ENCODE measurements at regions not wholly inside any gene's neighbourhood (a gene's known extent, or its start where the extent isn't known, plus 50 kb on each side); places are given as distances from the start of the nearest gene placed in this dataset.
A peak's percentile ranks its signal among the peaks of the same experiment; 100 is the strongest.
"Not testable (repeated sequence)": the region's sequence is repeated elsewhere in the genome, so short reads cannot be mapped to it uniquely, and the experiment has no call there.

DNA sequence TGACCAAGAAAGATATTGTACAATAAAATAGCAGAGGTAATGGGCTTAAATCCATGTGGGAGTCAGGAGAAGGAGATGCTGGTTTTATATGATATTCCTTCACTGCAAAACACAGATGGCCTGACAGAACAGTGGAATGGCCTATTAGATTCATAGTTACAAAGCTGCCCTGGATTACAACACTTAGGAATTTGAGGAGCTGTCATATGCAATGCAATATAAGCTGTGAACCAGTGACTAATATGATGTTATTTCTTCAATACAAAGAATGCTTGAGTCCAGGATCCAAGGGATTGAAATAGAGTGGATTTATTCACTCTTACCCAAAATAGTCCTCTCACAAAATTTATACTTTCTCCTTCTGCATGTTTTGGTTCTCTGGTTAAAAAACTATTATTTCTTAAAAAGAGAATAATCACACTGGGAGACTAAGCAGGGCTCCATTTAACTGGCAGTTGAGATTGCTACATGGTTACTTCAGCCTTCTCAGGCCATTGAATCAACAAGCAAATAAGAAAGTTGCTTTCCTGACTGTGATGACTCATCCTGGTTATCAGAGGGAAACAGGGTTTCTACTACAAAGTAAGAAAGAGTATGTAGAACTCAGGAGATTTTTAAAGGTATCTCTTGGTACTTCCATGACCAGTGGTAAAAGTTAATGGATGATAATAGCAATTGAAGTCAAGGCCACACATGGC, 79.8 kb upstream of the ZPLD1 start:
- no peak overlapping the region for H3K4me3 ChIP-seq (ENCODE audit: low read depth, low read length)
- DNase-seq (ENCODE audit: low read depth) = peak; percentile 75
- TF ChIP-seq, protein P1, sequence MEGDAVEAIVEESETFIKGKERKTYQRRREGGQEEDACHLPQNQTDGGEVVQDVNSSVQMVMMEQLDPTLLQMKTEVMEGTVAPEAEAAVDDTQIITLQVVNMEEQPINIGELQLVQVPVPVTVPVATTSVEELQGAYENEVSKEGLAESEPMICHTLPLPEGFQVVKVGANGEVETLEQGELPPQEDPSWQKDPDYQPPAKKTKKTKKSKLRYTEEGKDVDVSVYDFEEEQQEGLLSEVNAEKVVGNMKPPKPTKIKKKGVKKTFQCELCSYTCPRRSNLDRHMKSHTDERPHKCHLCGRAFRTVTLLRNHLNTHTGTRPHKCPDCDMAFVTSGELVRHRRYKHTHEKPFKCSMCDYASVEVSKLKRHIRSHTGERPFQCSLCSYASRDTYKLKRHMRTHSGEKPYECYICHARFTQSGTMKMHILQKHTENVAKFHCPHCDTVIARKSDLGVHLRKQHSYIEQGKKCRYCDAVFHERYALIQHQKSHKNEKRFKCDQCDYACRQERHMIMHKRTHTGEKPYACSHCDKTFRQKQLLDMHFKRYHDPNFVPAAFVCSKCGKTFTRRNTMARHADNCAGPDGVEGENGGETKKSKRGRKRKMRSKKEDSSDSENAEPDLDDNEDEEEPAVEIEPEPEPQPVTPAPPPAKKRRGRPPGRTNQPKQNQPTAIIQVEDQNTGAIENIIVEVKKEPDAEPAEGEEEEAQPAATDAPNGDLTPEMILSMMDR (conservative IDR thresholded peaks at IDR 0.05; ENCODE audit: low read depth, low read length) = no peak

DNA sequence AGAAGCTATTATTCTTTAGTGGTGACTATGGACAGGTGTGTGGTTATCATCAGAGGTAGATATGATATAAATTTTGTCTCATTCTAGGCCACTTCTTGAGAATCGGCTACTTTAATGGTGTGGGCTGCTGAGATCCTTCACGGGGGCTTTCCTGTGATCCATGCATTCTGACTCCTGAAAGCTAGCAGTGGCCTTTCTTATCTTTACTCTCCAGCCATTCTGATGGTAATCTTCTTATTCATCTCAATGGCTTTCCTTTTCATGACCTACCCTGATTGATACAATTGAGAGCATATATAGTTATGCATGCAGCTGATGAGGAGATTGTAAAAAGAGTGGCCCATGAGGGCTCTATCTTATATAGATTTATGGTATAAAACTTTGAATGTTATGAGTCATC, 78.3 kb upstream of the ZPLD1 start:
- no peak overlapping the region for H3K4me3 ChIP-seq (ENCODE audit: low read depth, low read length)
- DNase-seq (ENCODE audit: low read depth) = no peak
- TF ChIP-seq, protein P1 (conservative IDR thresholded peaks at IDR 0.05; ENCODE audit: low read depth, low read length) = no peak

DNA sequence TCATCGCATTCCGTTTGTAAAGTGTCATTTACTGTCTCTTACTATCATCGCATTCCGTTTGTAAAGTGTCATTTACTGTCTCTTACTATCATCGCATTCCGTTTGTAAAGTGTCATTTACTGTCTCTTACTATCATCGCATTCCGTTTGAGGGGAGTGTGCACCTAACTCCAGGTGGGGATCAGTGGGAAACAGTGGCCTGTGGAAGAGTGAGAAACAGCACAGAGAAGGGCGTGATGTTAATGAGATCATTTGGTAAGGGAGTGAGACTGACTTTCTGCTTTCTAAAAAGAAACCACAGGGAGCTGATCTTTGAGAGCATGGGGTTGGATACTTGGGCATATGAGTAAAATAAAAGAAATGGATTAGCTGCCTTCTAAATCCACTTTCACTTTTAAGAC, 77.5 kb upstream of the ZPLD1 start:
- not testable (repeated sequence) for H3K4me3 ChIP-seq (ENCODE audit: low read depth, low read length); DNase-seq (ENCODE audit: low read depth)

DNA sequence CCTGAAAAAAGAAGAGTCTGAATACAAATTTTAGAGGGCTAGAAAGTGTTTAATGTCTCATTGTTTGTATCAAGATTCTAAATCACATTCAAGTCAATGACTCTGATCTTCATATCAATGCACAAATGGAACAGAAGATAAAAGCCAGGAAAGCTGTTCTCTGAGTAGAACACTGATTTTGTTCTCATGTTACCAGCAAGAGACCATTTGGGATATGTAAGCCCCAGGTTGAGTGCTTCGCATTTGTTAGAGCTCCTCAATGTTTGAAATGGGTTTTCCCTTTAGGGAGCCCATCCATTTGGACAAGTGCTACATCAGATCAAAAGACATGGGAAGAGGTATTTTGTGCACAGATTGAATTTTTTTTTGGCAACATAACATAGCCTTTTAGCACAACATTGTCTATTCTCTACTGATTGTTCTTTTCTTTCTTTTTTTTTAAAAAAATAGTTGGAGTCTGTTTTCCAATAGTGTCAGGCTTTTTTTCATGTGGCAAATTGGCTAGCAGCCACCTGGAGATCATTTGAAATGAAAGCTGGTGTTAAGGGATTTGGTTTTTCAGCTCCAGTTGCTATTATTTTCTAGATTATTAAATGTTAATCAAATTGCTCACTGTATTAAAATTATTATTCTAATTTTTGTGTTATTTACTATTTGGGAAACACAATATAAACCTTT, 74.5 kb upstream of the ZPLD1 start:
- TF ChIP-seq, protein P1 (conservative IDR thresholded peaks at IDR 0.05; ENCODE audit: low read depth, low read length) = no peak
- no peak overlapping the region for H3K4me3 ChIP-seq (ENCODE audit: low read depth, low read length)
- no peak for DNase-seq (ENCODE audit: low read depth)

DNA sequence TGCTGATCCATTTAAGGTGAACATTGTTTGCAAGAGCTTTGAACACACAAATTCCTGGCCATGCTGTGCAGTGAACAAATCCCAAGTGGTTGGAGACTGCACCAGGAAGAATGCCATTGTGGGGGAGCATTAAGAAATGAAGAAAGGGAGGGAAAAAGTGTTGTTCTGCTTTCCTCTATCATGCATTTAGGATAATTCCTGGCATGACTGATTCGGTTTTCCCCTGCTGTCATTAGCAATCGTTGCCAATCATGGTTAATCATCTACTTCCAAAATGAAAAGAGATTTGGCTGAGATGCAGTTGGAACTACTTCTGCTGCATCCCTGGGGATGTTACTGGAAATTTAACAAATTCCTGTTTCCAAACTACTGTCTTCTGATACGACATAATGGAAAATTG, 73.7 kb upstream of the ZPLD1 start:
- TF ChIP-seq, protein P1 (conservative IDR thresholded peaks at IDR 0.05; ENCODE audit: low read depth, low read length) = no peak
- no peak overlapping the region for H3K4me3 ChIP-seq (ENCODE audit: low read depth, low read length)
- DNase-seq (ENCODE audit: low read depth) = no peak

DNA sequence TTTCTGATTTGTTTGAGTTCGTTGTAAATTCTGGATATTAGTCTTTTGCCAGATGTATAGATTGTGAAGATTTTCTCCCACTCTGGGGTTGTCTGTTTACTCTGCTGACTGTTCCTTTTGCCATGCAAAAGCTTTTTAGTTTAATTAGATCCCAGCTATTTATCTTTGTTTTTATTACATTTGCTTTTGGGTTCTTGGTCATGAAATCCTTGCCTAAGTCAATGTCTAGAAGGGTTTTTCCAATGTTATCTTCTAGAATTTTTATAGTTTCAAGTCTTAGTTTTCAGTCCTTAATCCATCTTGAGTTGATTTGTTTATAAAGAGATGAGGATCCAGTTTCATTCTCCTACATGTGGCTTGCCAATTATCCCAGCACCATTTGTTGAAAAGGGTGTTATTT, 68.7 kb upstream of the ZPLD1 start:
- not testable (repeated sequence) for DNase-seq (ENCODE audit: low read depth); H3K4me3 ChIP-seq (ENCODE audit: low read depth, low read length)

DNA sequence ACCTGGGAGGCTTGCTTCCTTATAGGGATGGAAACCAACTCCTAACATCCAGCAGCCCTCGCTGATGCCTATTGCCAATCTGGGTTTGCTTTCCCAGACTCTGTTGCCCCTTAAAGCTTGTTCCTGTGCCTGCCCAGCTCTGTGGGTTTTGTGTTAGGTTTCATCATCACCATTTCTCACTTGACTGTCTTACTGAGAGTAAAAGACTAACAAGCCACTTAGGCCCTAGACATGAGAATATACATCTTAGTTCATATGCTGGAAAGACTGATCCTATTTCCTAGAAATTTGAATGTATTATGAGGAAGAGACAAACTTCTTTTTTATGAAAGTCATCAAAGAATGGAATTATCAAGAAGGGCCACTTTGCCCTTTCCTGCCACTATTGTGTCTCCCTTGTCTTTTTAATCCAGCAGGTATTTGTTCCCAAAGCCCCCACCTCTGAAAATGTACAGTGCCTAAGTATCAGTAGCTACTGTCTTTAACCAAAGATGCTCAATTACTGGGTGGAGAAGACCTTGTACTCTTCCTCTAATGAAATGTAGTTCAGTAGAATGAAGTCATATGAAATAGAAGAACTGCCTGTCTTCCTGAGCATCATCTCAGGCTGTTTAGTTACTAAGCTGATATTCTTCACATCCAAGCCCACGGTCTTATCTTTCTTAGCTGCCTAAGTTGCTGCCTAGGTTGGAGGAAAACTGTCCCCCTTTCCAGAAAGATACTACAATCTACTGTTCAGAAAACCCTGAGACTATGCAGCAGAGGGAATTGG, 59.8 kb upstream of the ZPLD1 start:
- DNase-seq (ENCODE audit: low read depth) = no peak

More for the DNA sequence above, 59.8 kb upstream of the ZPLD1 start:
- TF ChIP-seq, protein P1 (conservative IDR thresholded peaks at IDR 0.05; ENCODE audit: low read depth, low read length) = no peak
- no peak overlapping the region for H3K4me3 ChIP-seq (ENCODE audit: low read depth, low read length)
